Heart left ventricle (tissue), 13 donors: ENCODE measurements at regions not wholly inside any gene's neighbourhood (a gene's known extent, or its start where the extent isn't known, plus 50 kb on each side); places are given as distances from the start of the nearest gene placed in this dataset.

ENCODE experiments used
- POLR2A ChIP-seq, 2 donors: fragments of 450-650 bp; IDR thresholded peaks; one replicate each; pipeline ENCODE4 v1.6.1; 2017; ENCODE audit warnings: antibody characterized with exemption in 2 of 2, mild to moderate bottlenecking in 2 of 2, moderate library complexity in 2 of 2
- TF ChIP-seq, protein P1 (sequence below), 12 donors: fragments of 200-600 bp; sonication (generic) in 4 of 12; IDR thresholded peaks; one replicate each; pipeline versions ENCODE4 v1.5.0 to v1.8.0; 2018 to 2022; ENCODE audit warnings: antibody characterized with exemption in 12 of 12, mild to moderate bottlenecking in 5 of 12
- donor health status: ischemic (EF 13 %, LVEDD 7.1; RV severe dilation, severe dysfunction).
- donor health status: DM: no; HTN: yes; CAD: no.
- donor health status: DM: no; HTN: no; CAD: no.
- donor health status: ischemic (EF 25% LVEDD 6.9; RV normal size, moderate dysfunction).
- donor health status: ischemic (EF 25% LVEDD 5.7; RV mildly dilated, moderate dysfunction).
- donor health status: ischemic (EF 35%, LVEDD 5.7; RV mildly dilated, moderate dysfunction).
- donor health status: nonischemic (EF 11% LVEDD 7.7; RV severe dilation, severe dysfunction).
- donor health status: DM: yes; HTN: yes; CAD: no.
- donor health status: PGD.
- donor health status: ischemic (EF 29% LVEDD 5.4; RV normal size, mild dysfunction).
- donor health status: nonischemic (EF 23%, LVEDD 6.1; RV moderate dilation, normal function).

DNA sequence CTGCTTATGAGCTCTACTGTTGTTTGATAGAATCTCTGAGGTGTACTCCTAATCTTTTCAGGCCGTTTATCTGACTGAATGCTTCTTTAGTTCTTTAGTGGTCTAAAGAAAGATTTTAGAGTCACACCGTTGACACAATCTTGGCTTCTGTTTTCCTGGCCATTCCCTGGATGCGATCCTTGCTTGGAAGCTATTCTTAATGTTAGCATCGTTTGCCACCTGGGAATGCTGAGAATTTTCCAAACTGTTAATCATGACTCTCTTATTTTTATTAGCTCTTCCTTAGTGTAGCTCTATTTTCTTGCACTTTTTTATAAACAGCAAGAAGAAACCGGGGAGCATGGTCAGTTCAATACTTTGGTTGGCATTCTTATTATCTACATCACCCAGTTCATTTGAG lies 281.0 kb upstream of the PCDH20 start:
- TF ChIP-seq, protein P1, sequence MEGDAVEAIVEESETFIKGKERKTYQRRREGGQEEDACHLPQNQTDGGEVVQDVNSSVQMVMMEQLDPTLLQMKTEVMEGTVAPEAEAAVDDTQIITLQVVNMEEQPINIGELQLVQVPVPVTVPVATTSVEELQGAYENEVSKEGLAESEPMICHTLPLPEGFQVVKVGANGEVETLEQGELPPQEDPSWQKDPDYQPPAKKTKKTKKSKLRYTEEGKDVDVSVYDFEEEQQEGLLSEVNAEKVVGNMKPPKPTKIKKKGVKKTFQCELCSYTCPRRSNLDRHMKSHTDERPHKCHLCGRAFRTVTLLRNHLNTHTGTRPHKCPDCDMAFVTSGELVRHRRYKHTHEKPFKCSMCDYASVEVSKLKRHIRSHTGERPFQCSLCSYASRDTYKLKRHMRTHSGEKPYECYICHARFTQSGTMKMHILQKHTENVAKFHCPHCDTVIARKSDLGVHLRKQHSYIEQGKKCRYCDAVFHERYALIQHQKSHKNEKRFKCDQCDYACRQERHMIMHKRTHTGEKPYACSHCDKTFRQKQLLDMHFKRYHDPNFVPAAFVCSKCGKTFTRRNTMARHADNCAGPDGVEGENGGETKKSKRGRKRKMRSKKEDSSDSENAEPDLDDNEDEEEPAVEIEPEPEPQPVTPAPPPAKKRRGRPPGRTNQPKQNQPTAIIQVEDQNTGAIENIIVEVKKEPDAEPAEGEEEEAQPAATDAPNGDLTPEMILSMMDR (IDR thresholded peaks at IDR 0.05), result no peak
- TF ChIP-seq POLR2A (IDR thresholded peaks at IDR 0.05), result no peak
